Fibroblast of skin of right biceps (primary cell): ENCODE measurements at regions not wholly inside any gene's neighbourhood (a gene's known extent, or its start where the extent isn't known, plus 50 kb on each side); places are given as distances from the start of the nearest gene placed in this dataset.

Experiments used
- DNase-seq: peaks from one replicate; pipeline ENCODE4 v3.0.0-alpha.2; 2013

- no peak for DNase-seq
Measured at GRCh38 chr10:32167450-32167849, 111.2 kb upstream of the KIF5B start.

GRCh38 chr10:32166365-32166764 lies 110.1 kb upstream of the KIF5B start:
- no peak for DNase-seq

GRCh38 chr10:32163762-32164148 lies 107.5 kb upstream of the KIF5B start:
- no peak for DNase-seq

- DNase-seq, result peak; percentile 21
Measured at GRCh38 chr10:32163071-32163761, 107.0 kb upstream of the KIF5B start.

- DNase-seq, result no peak
Measured at GRCh38 chr10:32161586-32161985, 105.4 kb upstream of the KIF5B start.

- no peak for DNase-seq
Measured at GRCh38 chr10:32160864-32161263, 104.6 kb upstream of the KIF5B start.

GRCh38 chr10:32159264-32159663 lies 103.0 kb upstream of the KIF5B start:
- no peak for DNase-seq

- no peak for DNase-seq
Measured at GRCh38 chr10:32156031-32156495, 99.8 kb upstream of the KIF5B start.

GRCh38 chr10:32155075-32155516 lies 98.9 kb upstream of the KIF5B start:
- peak; percentile 21 for DNase-seq

- DNase-seq, result no peak
Measured at GRCh38 chr10:32153931-32154330, 97.7 kb upstream of the KIF5B start.

GRCh38 chr10:32153252-32153651 lies 97.0 kb upstream of the KIF5B start:
- DNase-seq, result no peak

- DNase-seq, result no peak
Measured at GRCh38 chr10:32151871-32152270, 95.6 kb upstream of the KIF5B start.

- DNase-seq, result no peak
Measured at GRCh38 chr10:32150532-32151101, 94.4 kb upstream of the KIF5B start.

- peak; percentile 82 for DNase-seq
Measured at GRCh38 chr10:32149252-32149955, 93.2 kb upstream of the KIF5B start.

- no peak for DNase-seq
Measured at GRCh38 chr10:32148864-32149251, 92.6 kb upstream of the KIF5B start.

GRCh38 chr10:32147730-32148129 lies 91.5 kb upstream of the KIF5B start:
- DNase-seq, result no peak

GRCh38 chr10:32146166-32146565 lies 89.9 kb upstream of the KIF5B start:
- no peak for DNase-seq

- no peak for DNase-seq
Measured at GRCh38 chr10:32144817-32145688, 88.8 kb upstream of the KIF5B start.

- no peak for DNase-seq
Measured at GRCh38 chr10:32143302-32143847, 87.2 kb upstream of the KIF5B start.

GRCh38 chr10:32142646-32143045 lies 86.4 kb upstream of the KIF5B start:
- DNase-seq, result peak; percentile 30

GRCh38 chr10:32141018-32141807 lies 85.0 kb upstream of the KIF5B start:
- no peak for DNase-seq

GRCh38 chr10:32140403-32140802 lies 84.2 kb upstream of the KIF5B start:
- DNase-seq, result no peak
